ENCODE measurements at regions not wholly inside any gene's neighbourhood (a gene's known extent, or its start where the extent isn't known, plus 50 kb on each side); places are given as distances from the start of the nearest gene placed in this dataset.

GRCh38 chr3:150261958-150262357 is 146.1 kb upstream of the TSC22D2 start:
- H3K27ac Mint-ChIP-seq (ENCODE audit: unreplicated experiment) = no peak overlapping the region
- no peaks in the 10 kb centered on the region for H3K27me3 Mint-ChIP-seq (ENCODE audit: low read depth)
- no peak overlapping the region for H3K4me3 Mint-ChIP-seq (ENCODE audit: unreplicated experiment)
- H3K9me3 Mint-ChIP-seq (ENCODE audit: low read depth) = peaks cover 3% of the 10 kb centered on the region
- TF ChIP-seq CTCF (IDR thresholded peaks at IDR 0.05) = no peak
- no peaks in the 10 kb centered on the region for H3K36me3 Mint-ChIP-seq (ENCODE audit: low read depth)
- H3K4me1 Mint-ChIP-seq (ENCODE audit: low read depth) = peaks cover 24% of the 10 kb centered on the region
- DNase-seq (ENCODE audit: low spot score) = no peak

GRCh38 chr3:150261418-150261817 is 146.7 kb upstream of the TSC22D2 start:
- no peaks in the 10 kb centered on the region for H3K36me3 Mint-ChIP-seq (ENCODE audit: low read depth)
- H3K4me3 Mint-ChIP-seq (ENCODE audit: unreplicated experiment) = no peak overlapping the region
- no peaks in the 10 kb centered on the region for H3K27me3 Mint-ChIP-seq (ENCODE audit: low read depth)
- no peak overlapping the region for H3K27ac Mint-ChIP-seq (ENCODE audit: unreplicated experiment)
- TF ChIP-seq CTCF (IDR thresholded peaks at IDR 0.05) = no peak
- DNase-seq (ENCODE audit: low spot score) = no peak
- H3K4me1 Mint-ChIP-seq (ENCODE audit: low read depth) = peaks cover 29% of the 10 kb centered on the region
- peaks cover 6% of the 10 kb centered on the region for H3K9me3 Mint-ChIP-seq (ENCODE audit: low read depth)

- no peaks in the 10 kb centered on the region for H3K36me3 Mint-ChIP-seq (ENCODE audit: low read depth)
- peaks cover 6% of the 10 kb centered on the region for H3K9me3 Mint-ChIP-seq (ENCODE audit: low read depth)
- no peaks in the 10 kb centered on the region for H3K27me3 Mint-ChIP-seq (ENCODE audit: low read depth)
- peaks cover 36% of the 10 kb centered on the region for H3K4me1 Mint-ChIP-seq (ENCODE audit: low read depth)
- H3K4me3 Mint-ChIP-seq (ENCODE audit: unreplicated experiment) = no peak overlapping the region
- peak overlapping the region; percentile 7 for H3K27ac Mint-ChIP-seq (ENCODE audit: unreplicated experiment)
- no peak for TF ChIP-seq CTCF (IDR thresholded peaks at IDR 0.05)
- no peak for DNase-seq (ENCODE audit: low spot score)
Measured at GRCh38 chr3:150260398-150260710, 147.7 kb upstream of the TSC22D2 start.

GRCh38 chr3:150259526-150260397 is 148.3 kb upstream of the TSC22D2 start:
- Mint-ChIP-seq H3K27me3 (ENCODE audit: low read depth) (no peaks in the 10 kb centered on the region), H3K4me3 (ENCODE audit: unreplicated experiment) (no peak overlapping the region), H3K9me3 (ENCODE audit: low read depth) (peaks cover 6% of the 10 kb centered on the region), H3K27ac (ENCODE audit: unreplicated experiment) (no peak overlapping the region), H3K36me3 (ENCODE audit: low read depth) (no peaks in the 10 kb centered on the region), H3K4me1 (ENCODE audit: low read depth) (peaks cover 36% of the 10 kb centered on the region)
- no peak for DNase-seq (ENCODE audit: low spot score)
- TF ChIP-seq CTCF (IDR thresholded peaks at IDR 0.05) = no peak

- TF ChIP-seq CTCF (IDR thresholded peaks at IDR 0.05) = no peak
- Mint-ChIP-seq H3K27ac (ENCODE audit: unreplicated experiment) (peak overlapping the region; percentile 33), H3K9me3 (ENCODE audit: low read depth) (peaks cover 6% of the 10 kb centered on the region), H3K4me1 (ENCODE audit: low read depth) (peaks cover 58% of the 10 kb centered on the region), H3K4me3 (ENCODE audit: unreplicated experiment) (no peak overlapping the region), H3K27me3 (ENCODE audit: low read depth) (no peaks in the 10 kb centered on the region), H3K36me3 (ENCODE audit: low read depth) (no peaks in the 10 kb centered on the region)
- no peak for DNase-seq (ENCODE audit: low spot score)
Measured at GRCh38 chr3:150256782-150257181, 151.3 kb upstream of the TSC22D2 start.

All from chondrocyte (in vitro differentiated cells).